GM18508 (cell line): ENCODE measurements at regions not wholly inside any gene's neighbourhood (a gene's known extent, or its start where the extent isn't known, plus 50 kb on each side); places are given as distances from the start of the nearest gene placed in this dataset.

ENCODE experiments used
- ATAC-seq: cut with Tn5 transposase; IDR thresholded peaks from one replicate; pipeline ENCODE4 v1.9.1; 2021; ENCODE audit warnings: moderate number of reproducible peaks; ENCODE audit not compliant: insufficient read depth, unreplicated experiment

DNA sequence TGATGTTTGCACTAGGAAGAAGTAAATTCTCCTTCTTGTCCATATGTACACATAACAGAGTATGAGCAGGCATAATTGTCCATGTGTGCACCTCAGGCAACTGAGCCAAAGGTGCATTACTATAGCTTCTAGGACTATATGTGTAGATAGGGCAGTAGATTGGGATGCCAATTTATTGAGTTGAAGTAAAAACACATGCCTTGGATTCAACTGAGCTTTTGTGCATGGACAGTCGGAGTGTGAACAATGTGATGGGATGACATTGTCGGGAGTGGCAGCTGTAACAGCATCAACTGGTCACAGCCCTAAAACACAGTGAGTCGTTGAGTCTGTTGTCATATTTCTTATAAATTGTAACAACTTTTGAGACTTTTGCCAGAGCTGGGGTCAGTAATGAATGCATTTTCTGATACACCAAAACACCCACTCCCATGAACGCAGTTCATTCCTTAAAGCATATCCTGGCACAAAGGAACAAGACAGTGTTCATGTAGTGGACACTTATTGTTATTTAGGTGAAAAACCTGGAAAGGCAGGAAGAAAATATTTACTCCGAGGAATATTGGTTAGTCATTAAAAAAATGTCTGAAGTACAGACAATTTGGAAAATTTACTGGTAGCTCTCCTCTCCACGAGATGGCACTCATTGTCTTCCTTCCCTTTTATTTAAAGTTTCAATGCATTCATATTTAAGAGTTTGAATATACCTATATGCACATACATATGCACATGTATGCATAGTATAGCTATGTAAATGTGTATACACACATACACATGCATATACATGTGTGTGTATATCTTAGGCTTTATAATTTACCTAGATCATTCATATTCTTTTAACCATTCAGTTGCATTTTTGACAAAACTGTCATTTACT, 302.0 kb upstream of the STXBP5 start:
- no peak for ATAC-seq

DNA sequence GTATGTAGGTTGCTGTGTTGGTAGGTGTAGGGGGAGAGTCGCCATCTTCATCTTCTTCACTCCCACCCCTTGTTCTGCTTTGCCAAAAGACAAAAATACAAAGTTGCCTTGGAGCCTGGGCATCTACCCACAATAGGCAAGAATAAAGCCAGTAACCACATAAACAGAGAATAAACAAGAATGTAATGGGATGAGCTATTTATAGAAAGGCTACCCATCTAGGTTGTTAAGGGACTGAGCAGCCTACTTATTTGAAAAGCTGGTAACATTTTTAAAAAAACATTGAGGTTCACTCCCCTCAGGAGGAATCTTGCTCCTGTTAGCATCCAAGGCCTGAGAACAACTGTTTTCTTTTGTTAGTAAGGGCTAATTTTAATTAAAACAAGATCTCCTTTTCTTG, 301.4 kb upstream of the STXBP5 start:
- no peak for ATAC-seq

- no peak for ATAC-seq
Observed at GRCh38 chr6:146903451-146903850, 300.8 kb upstream of the STXBP5 start.

DNA sequence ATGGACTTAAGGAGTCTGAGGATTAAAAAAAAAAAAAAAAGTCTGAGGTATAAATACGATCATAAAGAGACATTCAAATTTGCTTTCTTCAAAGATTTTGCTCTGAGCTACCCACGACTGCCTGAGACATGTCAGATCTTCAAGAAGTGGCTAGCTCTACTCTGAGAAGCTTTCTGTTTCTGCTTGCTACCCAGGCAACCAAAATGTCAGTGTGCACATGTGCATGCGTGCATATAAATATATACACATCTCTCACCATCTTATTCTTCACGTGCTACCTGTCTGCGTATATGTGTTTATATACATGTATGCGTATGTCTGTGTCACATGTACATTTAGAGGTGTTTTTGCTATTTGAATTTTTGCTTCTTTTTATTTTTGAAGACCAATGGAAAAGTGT, 299.6 kb upstream of the STXBP5 start:
- ATAC-seq: no peak

- ATAC-seq: no peak
Observed at GRCh38 chr6:146905181-146905704, 299.0 kb upstream of the STXBP5 start.

GRCh38 chr6:146908786-146909185, 295.4 kb upstream of the STXBP5 start:
- ATAC-seq: no peak

GRCh38 chr6:146909376-146909775, 294.8 kb upstream of the STXBP5 start:
- ATAC-seq: no peak

DNA sequence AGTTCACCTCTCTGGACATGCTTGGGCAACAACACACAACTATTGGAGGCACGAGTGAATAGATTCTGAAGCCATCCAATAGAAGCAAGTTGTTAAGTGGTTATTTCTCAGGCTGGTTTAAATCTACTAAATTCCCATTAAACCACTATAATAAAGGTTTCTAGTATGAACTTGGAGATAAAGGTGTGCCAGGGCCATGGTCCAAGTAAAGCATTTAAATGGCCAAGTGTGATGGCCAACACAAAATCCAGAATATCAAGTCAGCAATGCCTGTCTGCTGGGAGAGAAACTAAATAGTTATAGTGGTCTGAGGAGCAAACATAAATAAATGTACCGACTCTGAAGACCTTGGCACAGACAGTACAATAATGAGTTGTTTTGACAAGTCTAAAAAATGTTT, 294.3 kb upstream of the STXBP5 start:
- no peak for ATAC-seq

DNA sequence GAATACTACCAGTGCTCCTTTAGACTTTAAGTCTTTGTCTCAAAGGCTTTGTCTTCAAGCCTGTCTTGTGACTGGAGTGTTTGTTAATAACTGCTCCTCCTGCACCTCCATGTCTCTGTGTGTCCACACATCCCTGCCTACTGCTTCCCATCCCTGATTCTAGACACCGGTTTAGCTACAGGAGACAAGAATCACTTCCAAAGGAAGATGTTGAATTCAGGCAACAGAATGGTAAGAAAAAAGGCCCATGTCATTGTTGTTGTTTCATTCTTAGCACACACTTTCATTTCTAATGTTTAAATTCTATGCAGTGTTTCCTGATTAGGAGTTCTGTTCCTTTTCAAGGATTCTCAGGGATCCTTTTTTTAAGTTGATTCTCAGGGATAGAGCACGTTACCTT, 293.6 kb upstream of the STXBP5 start:
- ATAC-seq: no peak

GRCh38 chr6:146911635-146912215, 292.5 kb upstream of the STXBP5 start:
- no peak for ATAC-seq

DNA sequence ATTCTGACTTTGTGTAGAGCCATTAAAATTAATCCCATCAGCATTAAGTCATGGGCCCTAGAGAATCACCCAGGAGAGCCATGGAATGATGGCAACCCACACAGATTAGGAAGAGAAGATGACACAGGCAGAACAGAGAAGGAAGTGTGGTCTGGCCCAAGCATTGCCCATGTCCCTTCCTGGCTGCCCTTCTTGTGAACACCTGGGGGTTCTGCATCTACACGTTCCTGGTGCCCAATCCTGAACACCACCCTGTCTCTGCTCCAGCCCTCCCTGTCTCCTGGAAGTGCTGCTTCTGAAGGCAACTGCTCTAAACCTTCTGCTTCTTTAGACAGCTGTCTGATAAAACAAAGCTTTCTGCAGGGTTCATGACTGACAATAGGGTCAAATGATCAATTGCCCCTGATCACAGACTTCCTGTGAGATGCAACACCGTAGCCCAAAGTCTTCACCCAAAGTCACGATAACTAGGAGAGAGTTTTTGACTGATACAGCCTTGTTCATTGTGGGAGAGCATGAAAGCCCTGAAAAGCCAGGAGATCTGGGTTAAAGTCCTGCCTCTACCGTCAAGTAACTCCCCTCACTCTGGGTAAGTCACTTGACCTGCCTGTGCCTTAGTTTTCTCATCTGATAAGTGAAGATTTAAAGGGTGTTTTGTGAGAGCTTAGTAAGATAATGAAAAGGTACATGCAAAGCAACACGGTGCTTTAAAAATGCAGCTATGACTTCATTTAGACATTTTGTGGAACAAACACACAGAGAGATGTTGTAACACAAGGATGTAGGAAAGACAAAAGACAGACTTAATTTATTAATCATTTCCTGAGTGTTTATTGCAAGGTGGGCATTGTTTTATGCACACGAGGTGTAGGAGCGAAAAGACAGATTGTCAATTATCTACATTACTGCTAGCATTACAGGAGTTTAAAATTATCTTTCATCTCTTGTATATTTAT, 291.2 kb upstream of the STXBP5 start:
- no peak for ATAC-seq

DNA sequence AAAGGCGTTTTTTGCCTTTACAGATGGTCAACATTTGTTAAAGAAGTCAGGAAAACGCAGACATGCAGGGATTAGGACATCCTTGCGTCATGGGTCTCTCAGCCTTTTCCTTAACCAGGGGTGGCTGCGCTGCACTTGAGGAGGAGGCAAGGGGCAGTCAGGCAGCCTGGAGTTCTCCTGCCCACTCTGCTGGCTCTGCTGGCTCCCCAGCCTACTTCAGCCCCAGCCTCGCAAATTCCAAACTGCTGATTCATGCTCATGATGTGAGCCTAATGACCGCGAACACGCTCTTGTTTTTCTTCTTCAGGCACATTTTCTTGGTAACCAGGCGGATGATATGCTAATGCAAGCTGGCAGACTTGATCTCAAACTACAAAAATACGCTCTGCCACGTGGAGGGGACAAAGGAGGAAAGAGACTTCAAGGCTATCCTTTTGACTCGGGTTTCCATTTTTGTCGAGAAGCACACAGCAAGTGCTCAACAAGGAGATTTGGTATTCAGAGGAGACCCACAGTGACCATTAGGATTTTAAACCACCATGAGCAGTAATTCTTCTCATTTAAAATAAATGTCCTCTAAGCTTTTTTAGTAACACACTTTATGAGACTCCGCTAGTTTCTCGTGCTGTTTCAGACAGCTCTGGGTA, 290.3 kb upstream of the STXBP5 start:
- no peak for ATAC-seq

GRCh38 chr6:146914489-146915483, 289.4 kb upstream of the STXBP5 start:
- ATAC-seq: no peak

DNA sequence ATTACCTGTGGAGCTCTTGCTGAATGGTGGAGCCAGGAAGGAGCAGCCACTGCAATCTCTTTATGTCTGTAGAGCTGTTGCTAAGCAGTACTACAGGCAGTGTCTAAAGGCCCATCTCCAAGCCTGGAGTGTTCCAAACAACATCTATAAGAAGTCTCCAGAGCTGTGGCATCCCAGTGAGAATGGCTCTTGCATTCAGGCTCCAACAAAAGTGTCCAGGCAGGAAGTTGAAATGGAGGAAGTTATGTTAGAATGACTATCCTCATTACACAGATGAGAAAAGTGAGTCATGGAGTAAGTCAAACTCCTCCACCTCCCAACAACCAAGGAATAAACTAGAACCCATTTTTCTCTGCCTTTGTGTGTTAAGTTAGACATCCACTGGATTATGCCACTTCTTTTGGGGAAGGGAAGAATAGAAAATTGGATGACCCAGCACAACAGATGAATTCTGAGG, 288.5 kb upstream of the STXBP5 start:
- no peak for ATAC-seq

DNA sequence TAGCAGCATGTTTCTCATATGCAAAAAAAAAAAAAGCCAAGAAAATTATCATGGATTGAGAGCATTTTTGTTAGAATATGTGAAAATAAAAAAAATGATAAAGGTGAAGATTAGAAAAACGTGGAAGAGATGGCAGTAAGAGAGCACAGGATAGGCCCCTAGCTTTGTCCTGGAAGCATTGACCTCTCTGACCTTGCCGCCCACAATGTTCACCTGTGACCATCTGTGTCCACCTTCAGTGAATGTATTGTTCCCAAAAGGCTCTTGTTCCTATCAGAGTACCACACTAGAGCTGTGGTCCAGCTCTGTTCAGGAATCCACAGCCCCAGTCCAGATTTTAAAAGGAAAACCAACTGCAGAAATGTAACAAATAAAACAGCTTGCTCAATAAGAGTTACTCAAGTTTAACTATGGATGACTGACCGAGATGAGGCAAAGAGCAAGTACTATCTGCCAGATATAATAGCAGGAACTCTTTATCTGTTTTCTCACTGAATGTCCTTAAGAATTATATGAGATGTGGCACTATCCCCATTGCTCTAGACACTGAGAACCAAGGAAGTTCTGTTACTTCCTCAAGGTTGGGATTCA, 287.7 kb upstream of the STXBP5 start:
- no peak for ATAC-seq

DNA sequence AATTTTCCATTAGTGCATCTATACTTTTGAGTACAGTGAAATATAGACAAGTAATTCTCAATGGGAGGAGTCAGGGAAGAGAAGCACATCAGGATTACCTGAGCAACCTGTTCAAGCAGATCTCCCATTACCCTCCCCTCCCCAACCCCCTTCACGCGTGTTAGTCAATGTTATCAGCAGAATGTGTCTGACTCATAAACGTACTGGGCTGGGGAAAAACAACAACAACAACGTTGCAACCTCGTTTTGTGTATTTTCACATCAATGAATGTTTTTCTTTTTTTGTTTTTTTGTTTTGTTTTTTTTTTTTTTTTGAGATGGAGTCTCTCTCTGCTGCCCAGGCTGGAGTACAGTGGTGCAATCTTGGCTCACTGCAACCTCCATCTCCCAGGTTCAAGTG, 287.0 kb upstream of the STXBP5 start:
- no peak for ATAC-seq

DNA sequence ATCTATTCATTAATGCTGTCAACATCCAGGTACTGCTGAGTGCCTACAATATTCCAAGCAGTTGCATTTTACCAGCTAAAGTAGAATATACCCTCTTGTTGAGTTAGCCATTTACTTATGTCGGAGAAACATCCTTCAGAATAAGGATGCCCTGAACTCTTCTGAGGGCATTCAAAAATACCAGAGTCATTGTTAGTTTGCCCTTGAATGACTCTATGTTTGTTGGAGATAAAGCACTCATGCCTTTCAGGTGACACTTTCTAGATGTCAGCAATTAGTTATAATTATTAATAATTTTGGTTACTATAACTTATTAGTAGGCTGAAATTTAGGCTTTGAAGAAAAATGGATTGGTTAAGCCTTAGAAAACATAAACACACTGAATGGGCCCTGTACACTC, 286.2 kb upstream of the STXBP5 start:
- ATAC-seq: no peak

- ATAC-seq: no peak
Observed at GRCh38 chr6:146919017-146919416, 285.2 kb upstream of the STXBP5 start.
